Esophagus muscularis mucosa (tissue), 4 donors: ENCODE measurements at regions not wholly inside any gene's neighbourhood (a gene's known extent, or its start where the extent isn't known, plus 50 kb on each side); places are given as distances from the start of the nearest gene placed in this dataset.

Experiments used
- DNase-seq: peaks from one replicate; pipeline ENCODE4 v3.0.0-alpha.2; 2017; ENCODE audit errors: extremely low spot score
- H3K27ac ChIP-seq, 4 donors: fragments of 200-600 bp; sonication (generic); replicated peaks in 1 of 4; 1 replicate in 3 of 4; 2 replicates in 1 of 4; pipeline ENCODE4 v1.5.1; 2016 to 2019; ENCODE audit warnings: mild to moderate bottlenecking in 1 of 4
- H3K27me3 ChIP-seq, 4 donors: fragments of 200-600 bp; sonication (generic); one replicate each; pipeline versions ENCODE4 v1.5.1 to v1.6.0; 2016 to 2019
- H3K36me3 ChIP-seq, 4 donors: fragments of 200-600 bp; sonication (generic); one replicate each; pipeline ENCODE4 v1.5.1; 2016 to 2019
- H3K4me1 ChIP-seq, 4 donors: fragments of 200-600 bp; sonication (generic); one replicate each; pipeline ENCODE4 v1.5.1; 2016 to 2019
- H3K4me3 ChIP-seq, 4 donors: fragments of 200-600 bp; sonication (generic); 1 replicate in 2 of 4; 2 replicates in 2 of 4; pipeline ENCODE4 v1.5.1; 2016 to 2019; ENCODE audit warnings: mild to moderate bottlenecking in 4 of 4, moderate library complexity in 1 of 4
- H3K9me3 ChIP-seq, 4 donors: fragments of 200-600 bp; sonication (generic); 1 replicate in 3 of 4; 2 replicates in 1 of 4; pipeline ENCODE4 v1.5.1; 2016 to 2019
- CTCF ChIP-seq, 3 experiments: fragments of 200-600 bp in 2 of 3; fragments of 450-650 bp in 1 of 3; sonication (generic) in 2 of 3; IDR thresholded peaks; one replicate each; pipeline ENCODE4 v1.5.1; 2017 to 2019; ENCODE audit warnings: antibody characterized with exemption in 3 of 3, mild to moderate bottlenecking in 2 of 3, moderate library complexity in 1 of 3
- EP300 ChIP-seq: sonication (generic); formaldehyde crosslinking; IDR thresholded peaks from one replicate; pipeline ENCODE4 v1.6.1; 2017; ENCODE audit warnings: antibody characterized with exemption
- POLR2A ChIP-seq: fragments of 450-650 bp; IDR thresholded peaks from one replicate; pipeline ENCODE4 v1.6.1; 2017; ENCODE audit warnings: antibody characterized with exemption, moderate library complexity, mild to moderate bottlenecking, low read depth
- POLR2AphosphoS5 ChIP-seq, 2 donors: sonication (generic); formaldehyde crosslinking; IDR thresholded peaks; one replicate each; pipeline ENCODE4 v1.6.1; 2017; ENCODE audit warnings: antibody characterized with exemption in 2 of 2
- WGBS: methylation state at CpG from one replicate; pipeline ENCODE4 v1.1.5; 2018; 5-methylcytosine and 5-hydroxymethylcytosine counted together
- intact Hi-C: fragments of 100-400 bp; cut with DNase I; formaldehyde crosslinking; loops from one replicate; pipeline ENCODE4 v1.15.1; 2023

- no peak for DNase-seq
- H3K9me3 ChIP-seq = no peaks in the 10 kb centered on the region
- no peaks in the 10 kb centered on the region for H3K36me3 ChIP-seq
- 72% methylated on average over 3 of the region's 3 CpGs for WGBS
- intact Hi-C loops = no loop called here
- H3K4me3 ChIP-seq = no peak overlapping the region
- H3K27ac ChIP-seq = no peak overlapping the region
- peaks cover 0 to 7% (median 0%) of the 10 kb centered on the region in 4 donors for H3K4me1 ChIP-seq
- H3K27me3 ChIP-seq = no peaks in the 10 kb centered on the region
- no peak for TF ChIP-seq POLR2A
These were observed 84.4 kb upstream of the PLCL2 start for GRCh38 chr3:16800361-16800760.

- DNase-seq = no peak
- Histone ChIP-seq H3K27me3 (no peaks in the 10 kb centered on the region), H3K9me3 (no peaks in the 10 kb centered on the region), H3K27ac (no peak overlapping the region), H3K4me3 (no peak overlapping the region), H3K36me3 (no peaks in the 10 kb centered on the region), H3K4me1 (peaks cover 0 to 7% (median 0%) of the 10 kb centered on the region in 4 donors)
- WGBS = 9% methylated on average over 1 of the region's 1 CpG
- intact Hi-C loops = no loop called here
- TF ChIP-seq POLR2A = no peak
These were observed 83.5 kb upstream of the PLCL2 start for GRCh38 chr3:16801223-16801622.

- Histone ChIP-seq H3K4me3 (no peak overlapping the region), H3K9me3 (no peaks in the 10 kb centered on the region), H3K27me3 (no peaks in the 10 kb centered on the region), H3K36me3 (no peaks in the 10 kb centered on the region), H3K27ac (no peak overlapping the region), H3K4me1 (peaks cover 0 to 7% (median 0%) of the 10 kb centered on the region in 4 donors)
- WGBS = 37% methylated on average over 5 of the region's 5 CpGs
- no peak for DNase-seq
- TF ChIP-seq CTCF (IDR thresholded peaks at IDR 0.05) (no peak), EP300 (no peak), POLR2AphosphoS5 (IDR thresholded peaks at IDR 0.05) (no peak), POLR2A (no peak)
- intact Hi-C loops = no loop called here
These were observed 83.1 kb upstream of the PLCL2 start for GRCh38 chr3:16801698-16802097.

- DNase-seq = no peak
- no peak for TF ChIP-seq EP300
- TF ChIP-seq POLR2A = no peak
- no peak for TF ChIP-seq POLR2AphosphoS5 (IDR thresholded peaks at IDR 0.05)
- no peak for TF ChIP-seq CTCF (IDR thresholded peaks at IDR 0.05)
- intact Hi-C loops = no loop called here
- Histone ChIP-seq H3K27ac (no peak overlapping the region), H3K4me1 (peaks cover 0 to 7% (median 0%) of the 10 kb centered on the region in 4 donors), H3K27me3 (no peaks in the 10 kb centered on the region), H3K9me3 (no peaks in the 10 kb centered on the region), H3K36me3 (no peaks in the 10 kb centered on the region), H3K4me3 (no peak overlapping the region)
- WGBS = 59% methylated on average over 3 of the region's 3 CpGs
These were observed 82.4 kb upstream of the PLCL2 start for GRCh38 chr3:16802389-16802788.

- WGBS = 91% methylated on average over 4 of the region's 4 CpGs
- no peaks in the 10 kb centered on the region for H3K36me3 ChIP-seq
These were observed 81.7 kb upstream of the PLCL2 start for GRCh38 chr3:16803019-16803418.

More at GRCh38 chr3:16803019-16803418, 81.7 kb upstream of the PLCL2 start:
- H3K27me3 ChIP-seq = no peaks in the 10 kb centered on the region
- H3K27ac ChIP-seq = no peak overlapping the region
- no peaks in the 10 kb centered on the region for H3K9me3 ChIP-seq
- DNase-seq = no peak
- no peak overlapping the region for H3K4me3 ChIP-seq
- intact Hi-C loops = no loop called here
- peaks cover 0 to 7% (median 0%) of the 10 kb centered on the region in 4 donors for H3K4me1 ChIP-seq
- TF ChIP-seq POLR2A = no peak
- TF ChIP-seq CTCF (IDR thresholded peaks at IDR 0.05) = no peak
